Lung (tissue), 11 donors: ENCODE measurements at regions not wholly inside any gene's neighbourhood (a gene's known extent, or its start where the extent isn't known, plus 50 kb on each side); places are given as distances from the start of the nearest gene placed in this dataset.
"Not testable (repeated sequence)": the region's sequence is repeated elsewhere in the genome, so short reads cannot be mapped to it uniquely, and the experiment has no call there.

ENCODE experiments used
- ATAC-seq: fragments of 200-7000 bp; cut with Tn5 transposase; one replicate; pipeline ENCODE4 v1.9.1; 2020; ENCODE audit warnings: moderate number of reproducible peaks; ENCODE audit not compliant: insufficient read depth, low FRiP score
- DNase-seq, 3 donors: peaks; one replicate each; pipeline ENCODE4 v3.0.0-alpha.2; 2013 to 2017
- H3K27ac ChIP-seq, 2 donors: one replicate each; pipeline ENCODE4 v1.5.1; 2013; ENCODE audit warnings: mild to moderate bottlenecking in 2 of 2, moderate library complexity in 2 of 2, control low read depth in 1 of 2, inconsistent platforms in 1 of 2, low read depth in 1 of 2, low read length in 1 of 2
- H3K27me3 ChIP-seq, 3 donors: one replicate each; pipeline ENCODE4 v1.5.1; 2013; ENCODE audit warnings: low read length in 2 of 3; ENCODE audit not compliant: control insufficient read depth in 3 of 3, insufficient read depth in 3 of 3
- H3K36me3 ChIP-seq, 4 donors: one replicate each; pipeline ENCODE4 v1.5.1; 2013; ENCODE audit warnings: low read length in 4 of 4, mild to moderate bottlenecking in 1 of 4, moderate library complexity in 1 of 4; ENCODE audit not compliant: control insufficient read depth in 4 of 4, insufficient read depth in 4 of 4
- H3K4me1 ChIP-seq, 5 donors: one replicate each; pipeline ENCODE4 v1.5.1; 2013; ENCODE audit warnings: low read length in 5 of 5, mild to moderate bottlenecking in 2 of 5, moderate library complexity in 1 of 5; ENCODE audit not compliant: control insufficient read depth in 5 of 5, insufficient read depth in 5 of 5
- H3K4me3 ChIP-seq: one replicate; pipeline ENCODE4 v1.5.1; 2013; ENCODE audit warnings: mild to moderate bottlenecking, control low read depth, moderate library complexity
- H3K9ac ChIP-seq, 2 donors: one replicate each; pipeline ENCODE4 v1.5.1; 2013; ENCODE audit warnings: low read length in 2 of 2, control low read depth in 1 of 2; ENCODE audit not compliant: insufficient read depth in 1 of 2
- H3K9me3 ChIP-seq, 4 donors: one replicate each; pipeline ENCODE4 v1.5.1; 2013; ENCODE audit warnings: low read length in 3 of 4, mild to moderate bottlenecking in 1 of 4, moderate library complexity in 1 of 4; ENCODE audit not compliant: control insufficient read depth in 4 of 4, insufficient read depth in 3 of 4
- CTCF ChIP-seq: IDR thresholded peaks from 2 replicates; pipeline ENCODE4 v1.5.1; 2012; ENCODE audit warnings: mild to moderate bottlenecking; ENCODE audit errors: control extremely low read depth, extremely low read depth
- WGBS, 2 donors: extraction: QIAGEN DNeasy Blood & Tissue Kit; methylation state at CpG; one replicate each; pipeline ENCODE4 v1.1.7; 2013; 5-methylcytosine and 5-hydroxymethylcytosine counted together
- donor health status: control.
- donor health status: control.
- donor health status: Bipolar disorder and iron deficiency.
- donor health status: healthy.
- donor health status: DM: yes; HTN: yes; CAD: no.

GRCh38 chr7:15130666-15131541, 228.4 kb upstream of the DGKB start:
- DNase-seq: no peak
- Histone ChIP-seq H3K36me3 (no peaks in the 10 kb centered on the region), H3K27me3 (no peaks in the 10 kb centered on the region), H3K9ac (no peak overlapping the region), H3K9me3 (no peaks in the 10 kb centered on the region), H3K4me1 (no peaks in the 10 kb centered on the region), H3K4me3 (no peak overlapping the region), H3K27ac (no peak overlapping the region)
- 71 to 82% methylated on average over 4 of the region's 4 CpGs for whole genome bisulfite sequencing, 2 donors
- TF ChIP-seq CTCF: no peak
- ATAC-seq: no peak

GRCh38 chr7:15128716-15129115, 226.2 kb upstream of the DGKB start:
- Histone ChIP-seq H3K4me3 (no peak overlapping the region), H3K4me1 (no peaks in the 10 kb centered on the region), H3K27me3 (no peaks in the 10 kb centered on the region), H3K27ac (no peak overlapping the region), H3K9me3 (no peaks in the 10 kb centered on the region), H3K9ac (no peak overlapping the region), H3K36me3 (no peaks in the 10 kb centered on the region)
- 66 to 82% methylated on average over 2 of the region's 2 CpGs for WGBS, 2 donors
- ATAC-seq (no peak), DNase-seq (peak in 2 of 3 donors; percentile 24 to 53)
- TF ChIP-seq CTCF: no peak

- H3K36me3 ChIP-seq, H3K4me3 ChIP-seq, H3K27ac ChIP-seq, ATAC-seq, H3K4me1 ChIP-seq, H3K27me3 ChIP-seq, H3K9ac ChIP-seq, DNase-seq, H3K9me3 ChIP-seq: not testable (repeated sequence)
- 41 to 61% methylated on average over 1 of the region's 1 CpG for WGBS, 2 donors
Observed at GRCh38 chr7:15126653-15127052, 224.1 kb upstream of the DGKB start.

- H3K4me1 ChIP-seq: no peaks in the 10 kb centered on the region
- no peaks in the 10 kb centered on the region for H3K36me3 ChIP-seq
- ATAC-seq (no peak), DNase-seq (no peak)
- no peak overlapping the region for H3K4me3 ChIP-seq
- no peaks in the 10 kb centered on the region for H3K9me3 ChIP-seq
- no peak for TF ChIP-seq CTCF
- no peak overlapping the region for H3K27ac ChIP-seq
- H3K9ac ChIP-seq: no peak overlapping the region
- 59 to 84% methylated on average over 3 of the region's 3 CpGs for WGBS, 2 donors
- no peaks in the 10 kb centered on the region for H3K27me3 ChIP-seq
Observed at GRCh38 chr7:15123901-15124300, 221.3 kb upstream of the DGKB start.
